GM19463 (cell line): ENCODE measurements at regions not wholly inside any gene's neighbourhood (a gene's known extent, or its start where the extent isn't known, plus 50 kb on each side); places are given as distances from the start of the nearest gene placed in this dataset.
A peak's percentile ranks its signal among the peaks of the same experiment; 100 is the strongest.
"Not testable (repeated sequence)": the region's sequence is repeated elsewhere in the genome, so short reads cannot be mapped to it uniquely, and the experiment has no call there.

ENCODE experiments used
- ATAC-seq: cut with Tn5 transposase; IDR thresholded peaks from one replicate; pipeline ENCODE4 v1.9.1; 2021; ENCODE audit warnings: mild to moderate bottlenecking, moderate library complexity; ENCODE audit not compliant: unreplicated experiment

- no peak for ATAC-seq
Observed at GRCh38 chr6:10184371-10185227, 230.3 kb downstream of the TFAP2A start.

GRCh38 chr6:10180138-10181074 is 234.5 kb downstream of the TFAP2A start:
- no peak for ATAC-seq

- no peak for ATAC-seq
Observed at GRCh38 chr6:10177704-10178103, 237.2 kb downstream of the TFAP2A start.

GRCh38 chr6:10175362-10175761 is 239.5 kb downstream of the TFAP2A start:
- no peak for ATAC-seq

GRCh38 chr6:10174761-10175160 is 240.1 kb downstream of the TFAP2A start:
- ATAC-seq = no peak

GRCh38 chr6:10174056-10174455 is 240.8 kb downstream of the TFAP2A start:
- no peak for ATAC-seq

GRCh38 chr6:10171706-10172105 is 243.2 kb downstream of the TFAP2A start:
- not testable (repeated sequence) for ATAC-seq

GRCh38 chr6:10170816-10171215 is 244.1 kb downstream of the TFAP2A start:
- no peak for ATAC-seq

GRCh38 chr6:10166031-10166430 is 248.8 kb downstream of the TFAP2A start:
- ATAC-seq = no peak

GRCh38 chr6:10163203-10163962 is 251.5 kb downstream of the TFAP2A start:
- no peak for ATAC-seq

GRCh38 chr6:10156875-10157274 is 258.0 kb downstream of the TFAP2A start:
- ATAC-seq = no peak

- ATAC-seq = no peak
Observed at GRCh38 chr6:10154251-10154650, 260.6 kb downstream of the TFAP2A start.

- ATAC-seq = no peak
Observed at GRCh38 chr6:10151144-10151915, 263.5 kb downstream of the TFAP2A start.

- no peak for ATAC-seq
Observed at GRCh38 chr6:10149603-10150002, 265.3 kb downstream of the TFAP2A start.

GRCh38 chr6:10146715-10147451 is 268.0 kb downstream of the TFAP2A start:
- ATAC-seq = peak; percentile 100

- ATAC-seq = no peak
Observed at GRCh38 chr6:10144772-10145171, 270.1 kb downstream of the TFAP2A start.

- ATAC-seq = no peak
Observed at GRCh38 chr6:10141746-10142443, 273.0 kb downstream of the TFAP2A start.

- ATAC-seq = no peak
Observed at GRCh38 chr6:10140824-10141223, 274.1 kb downstream of the TFAP2A start.

- no peak for ATAC-seq
Observed at GRCh38 chr6:10140136-10140535, 274.7 kb downstream of the TFAP2A start.
